ENCODE measurements at regions not wholly inside any gene's neighbourhood (a gene's known extent, or its start where the extent isn't known, plus 50 kb on each side); places are given as distances from the start of the nearest gene placed in this dataset.
"Not testable (repeated sequence)": the region's sequence is repeated elsewhere in the genome, so short reads cannot be mapped to it uniquely, and the experiment has no call there.

GRCh38 chr6:167235005-167235404 is 56.1 kb upstream of the UNC93A start:
- no peak for TF ChIP-seq CTCF (IDR thresholded peaks at IDR 0.05; ENCODE audit: borderline replicate concordance, control extremely low read depth, extremely low read depth, insufficient read depth, missing control alignments)
- in situ Hi-C loops (cut with MboI; ENCODE audit: low sequenced_read_pairs, unreplicated experiment): no loop called here

GRCh38 chr6:167235421-167236238 is 55.5 kb upstream of the UNC93A start:
- in situ Hi-C loops (cut with MboI; ENCODE audit: low sequenced_read_pairs, unreplicated experiment): no loop called here
- no peak for DNase-seq (ENCODE audit: low spot score)
- TF ChIP-seq CTCF (IDR thresholded peaks at IDR 0.05; ENCODE audit: borderline replicate concordance, control extremely low read depth, extremely low read depth, insufficient read depth, missing control alignments): no peak

More at GRCh38 chr6:167235005-167235404, 56.1 kb upstream of the UNC93A start:
- no peak for DNase-seq (ENCODE audit: low spot score)

GRCh38 chr6:167236239-167236571 is 54.9 kb upstream of the UNC93A start:
- TF ChIP-seq CTCF (IDR thresholded peaks at IDR 0.05; ENCODE audit: borderline replicate concordance, control extremely low read depth, extremely low read depth, insufficient read depth, missing control alignments): no peak
- DNase-seq (ENCODE audit: low spot score): no peak
- in situ Hi-C loops (cut with MboI; ENCODE audit: low sequenced_read_pairs, unreplicated experiment): no loop called here

GRCh38 chr6:167237438-167238145 is 53.5 kb upstream of the UNC93A start:
- TF ChIP-seq CTCF (IDR thresholded peaks at IDR 0.05; ENCODE audit: borderline replicate concordance, control extremely low read depth, extremely low read depth, insufficient read depth, missing control alignments): no peak
- no peak for DNase-seq (ENCODE audit: low spot score)
- in situ Hi-C loops (cut with MboI; ENCODE audit: low sequenced_read_pairs, unreplicated experiment): no loop called here

GRCh38 chr6:167238146-167238693 is 52.9 kb upstream of the UNC93A start:
- no peak for TF ChIP-seq CTCF (IDR thresholded peaks at IDR 0.05; ENCODE audit: borderline replicate concordance, control extremely low read depth, extremely low read depth, insufficient read depth, missing control alignments)
- in situ Hi-C loops (cut with MboI; ENCODE audit: low sequenced_read_pairs, unreplicated experiment): no loop called here
- no peak for DNase-seq (ENCODE audit: low spot score)

- DNase-seq (ENCODE audit: low spot score): no peak
These were observed 52.2 kb upstream of the UNC93A start for GRCh38 chr6:167238694-167239467.

GRCh38 chr6:167239470-167239869 is 51.6 kb upstream of the UNC93A start:
- in situ Hi-C loops (cut with MboI; ENCODE audit: low sequenced_read_pairs, unreplicated experiment); DNase-seq (ENCODE audit: low spot score): not testable (repeated sequence)

More at GRCh38 chr6:167238694-167239467, 52.2 kb upstream of the UNC93A start:
- no peak for TF ChIP-seq CTCF (IDR thresholded peaks at IDR 0.05; ENCODE audit: borderline replicate concordance, control extremely low read depth, extremely low read depth, insufficient read depth, missing control alignments)
- in situ Hi-C loops (cut with MboI; ENCODE audit: low sequenced_read_pairs, unreplicated experiment): no loop called here
